Glutamatergic neuron (in vitro differentiated cells): ENCODE measurements at regions not wholly inside any gene's neighbourhood (a gene's known extent, or its start where the extent isn't known, plus 50 kb on each side); places are given as distances from the start of the nearest gene placed in this dataset.

ENCODE experiments used
- DNase-seq: peaks from one replicate; pipeline ENCODE4 v3.0.0; 2022
- H3K27ac Mint-ChIP-seq: one replicate; pipeline ENCODE4 v1.8.0; 2020; ENCODE audit warnings: mild to moderate bottlenecking, mixed read lengths, inconsistent platforms; ENCODE audit not compliant: unreplicated experiment
- H3K27me3 Mint-ChIP-seq: one replicate; pipeline ENCODE4 v1.8.0; 2020; ENCODE audit warnings: mild to moderate bottlenecking, moderate library complexity, mixed read lengths, inconsistent platforms; ENCODE audit not compliant: unreplicated experiment
- H3K36me3 Mint-ChIP-seq: one replicate; pipeline ENCODE4 v1.8.0; 2020; ENCODE audit warnings: mild to moderate bottlenecking, mixed read lengths, inconsistent platforms; ENCODE audit not compliant: unreplicated experiment
- H3K4me1 Mint-ChIP-seq: one replicate; pipeline ENCODE4 v1.8.0; 2020; ENCODE audit warnings: mild to moderate bottlenecking, low read depth, mixed read lengths, inconsistent platforms; ENCODE audit not compliant: unreplicated experiment
- H3K4me3 Mint-ChIP-seq: one replicate; pipeline ENCODE4 v1.8.0; 2020; ENCODE audit warnings: mild to moderate bottlenecking, mixed read lengths, inconsistent platforms; ENCODE audit not compliant: unreplicated experiment
- H3K9me3 Mint-ChIP-seq: one replicate; pipeline ENCODE4 v1.8.0; 2020; ENCODE audit warnings: mild to moderate bottlenecking, moderate library complexity, mixed read lengths, inconsistent platforms; ENCODE audit not compliant: unreplicated experiment
- CTCF ChIP-seq: fragments of 200-600 bp; sonication (generic); IDR thresholded peaks from one replicate; pipeline ENCODE4 v1.5.0; 2021; ENCODE audit not compliant: partially characterized antibody, unreplicated experiment

- no peak for TF ChIP-seq CTCF
- Mint-ChIP-seq H3K27me3 (no peaks in the 10 kb centered on the region), H3K4me3 (no peak overlapping the region), H3K9me3 (no peaks in the 10 kb centered on the region), H3K36me3 (no peaks in the 10 kb centered on the region), H3K4me1 (no peaks in the 10 kb centered on the region), H3K27ac (no peak overlapping the region)
- DNase-seq = no peak
These were observed 187.6 kb downstream of the C11orf87 start for GRCh38 chr11:109609454-109610185.

GRCh38 chr11:109612496-109612895 lies 190.5 kb downstream of the C11orf87 start:
- H3K27ac Mint-ChIP-seq = no peak overlapping the region
- no peak overlapping the region for H3K4me3 Mint-ChIP-seq
- no peaks in the 10 kb centered on the region for H3K4me1 Mint-ChIP-seq
- H3K27me3 Mint-ChIP-seq = no peaks in the 10 kb centered on the region
- no peak for DNase-seq
- peaks cover 1% of the 10 kb centered on the region for H3K9me3 Mint-ChIP-seq
- H3K36me3 Mint-ChIP-seq = no peaks in the 10 kb centered on the region
- TF ChIP-seq CTCF = no peak

- Mint-ChIP-seq H3K4me1 (no peaks in the 10 kb centered on the region), H3K9me3 (peaks cover 1% of the 10 kb centered on the region), H3K27ac (no peak overlapping the region), H3K36me3 (no peaks in the 10 kb centered on the region), H3K4me3 (no peak overlapping the region), H3K27me3 (no peaks in the 10 kb centered on the region)
- DNase-seq = no peak
- TF ChIP-seq CTCF = no peak
These were observed 197.5 kb downstream of the C11orf87 start for GRCh38 chr11:109619498-109619897.

- DNase-seq = no peak
These were observed 207.7 kb downstream of the C11orf87 start for GRCh38 chr11:109629734-109630133.

More at GRCh38 chr11:109629734-109630133, 207.7 kb downstream of the C11orf87 start:
- no peak for TF ChIP-seq CTCF
- Mint-ChIP-seq H3K4me1 (no peaks in the 10 kb centered on the region), H3K4me3 (no peak overlapping the region), H3K27ac (no peak overlapping the region), H3K9me3 (peaks cover 7% of the 10 kb centered on the region), H3K36me3 (peaks cover 21% of the 10 kb centered on the region), H3K27me3 (no peaks in the 10 kb centered on the region)
